GM12891 (cell line): ENCODE measurements at regions not wholly inside any gene's neighbourhood (a gene's known extent, or its start where the extent isn't known, plus 50 kb on each side); places are given as distances from the start of the nearest gene placed in this dataset.
"Not testable (repeated sequence)": the region's sequence is repeated elsewhere in the genome, so short reads cannot be mapped to it uniquely, and the experiment has no call there.

ENCODE experiments used
- PAX5 ChIP-seq: IDR thresholded peaks from 2 replicates; pipeline ENCODE4 v1.6.1; 2011; ENCODE audit warnings: low read length, moderate library complexity, mild to moderate bottlenecking; ENCODE audit not compliant: insufficient read depth, severe bottlenecking
- POLR2A ChIP-seq: IDR thresholded peaks from 2 replicates; pipeline ENCODE4 v1.6.1; 2011; ENCODE audit warnings: low read depth, low read length, control low read depth
- POLR2AphosphoS5 ChIP-seq: IDR thresholded peaks from 2 replicates; pipeline ENCODE4 v1.6.1; 2011; ENCODE audit warnings: low read depth, low read length, control low read depth
- TAF1 ChIP-seq: IDR thresholded peaks from 2 replicates; pipeline ENCODE4 v1.6.1; 2011; ENCODE audit warnings: low read depth, low read length, control low read depth

- not testable (repeated sequence) for TF ChIP-seq POLR2A, POLR2AphosphoS5, TAF1, PAX5
Observed at GRCh38 chr9:129412176-129412813, 208.6 kb downstream of the C9orf50 start.
